ENCODE measurements at regions not wholly inside any gene's neighbourhood (a gene's known extent, or its start where the extent isn't known, plus 50 kb on each side); places are given as distances from the start of the nearest gene placed in this dataset.

DNA sequence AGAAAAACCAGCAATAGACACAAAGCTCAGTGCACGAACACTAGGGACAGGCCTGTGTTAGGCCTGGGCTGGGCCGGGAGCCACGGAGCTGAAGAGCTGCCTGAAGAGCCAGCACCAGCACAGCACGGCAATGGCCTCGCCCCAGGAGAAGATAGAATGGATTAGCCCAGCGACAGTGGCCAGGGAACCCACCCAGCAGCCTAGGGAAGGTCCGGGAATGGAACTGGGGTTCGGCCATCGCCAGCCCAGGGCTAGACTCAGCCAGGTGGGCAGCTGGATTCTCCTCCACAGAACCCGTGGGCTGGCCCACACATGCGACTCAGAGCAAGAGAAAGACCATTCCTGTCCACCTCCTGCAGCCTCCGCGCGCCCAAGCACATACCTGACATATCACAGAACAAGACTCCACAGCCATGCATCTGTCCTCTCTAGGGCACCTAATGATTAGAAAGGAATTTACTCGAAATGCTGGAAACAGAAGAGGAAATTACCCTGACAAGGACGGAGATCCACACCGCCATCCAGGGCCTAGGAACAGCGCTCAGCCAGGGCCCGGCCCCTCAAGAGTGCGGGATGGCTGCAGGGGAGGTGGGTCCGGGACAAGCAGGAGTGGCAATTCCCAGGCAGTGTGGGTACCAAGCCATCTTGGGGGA is 82.8 kb downstream of the TMEM18 start:
- TF ChIP-seq, protein P1, sequence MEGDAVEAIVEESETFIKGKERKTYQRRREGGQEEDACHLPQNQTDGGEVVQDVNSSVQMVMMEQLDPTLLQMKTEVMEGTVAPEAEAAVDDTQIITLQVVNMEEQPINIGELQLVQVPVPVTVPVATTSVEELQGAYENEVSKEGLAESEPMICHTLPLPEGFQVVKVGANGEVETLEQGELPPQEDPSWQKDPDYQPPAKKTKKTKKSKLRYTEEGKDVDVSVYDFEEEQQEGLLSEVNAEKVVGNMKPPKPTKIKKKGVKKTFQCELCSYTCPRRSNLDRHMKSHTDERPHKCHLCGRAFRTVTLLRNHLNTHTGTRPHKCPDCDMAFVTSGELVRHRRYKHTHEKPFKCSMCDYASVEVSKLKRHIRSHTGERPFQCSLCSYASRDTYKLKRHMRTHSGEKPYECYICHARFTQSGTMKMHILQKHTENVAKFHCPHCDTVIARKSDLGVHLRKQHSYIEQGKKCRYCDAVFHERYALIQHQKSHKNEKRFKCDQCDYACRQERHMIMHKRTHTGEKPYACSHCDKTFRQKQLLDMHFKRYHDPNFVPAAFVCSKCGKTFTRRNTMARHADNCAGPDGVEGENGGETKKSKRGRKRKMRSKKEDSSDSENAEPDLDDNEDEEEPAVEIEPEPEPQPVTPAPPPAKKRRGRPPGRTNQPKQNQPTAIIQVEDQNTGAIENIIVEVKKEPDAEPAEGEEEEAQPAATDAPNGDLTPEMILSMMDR (IDR thresholded peaks at IDR 0.05), result no peak
- TF ChIP-seq POLR2A (IDR thresholded peaks at IDR 0.05), result no peak
